Glomerular visceral epithelial cell (primary cell): ENCODE measurements at regions not wholly inside any gene's neighbourhood (a gene's known extent, or its start where the extent isn't known, plus 50 kb on each side); places are given as distances from the start of the nearest gene placed in this dataset.

ENCODE experiments used
- DNase-seq: peaks from one replicate; pipeline ENCODE4 v3.0.0-alpha.2; 2016; ENCODE audit errors: extremely low spot score

- DNase-seq: no peak
Measured at GRCh38 chr1:190540366-190540765, 62.7 kb upstream of the BRINP3 start.

DNA sequence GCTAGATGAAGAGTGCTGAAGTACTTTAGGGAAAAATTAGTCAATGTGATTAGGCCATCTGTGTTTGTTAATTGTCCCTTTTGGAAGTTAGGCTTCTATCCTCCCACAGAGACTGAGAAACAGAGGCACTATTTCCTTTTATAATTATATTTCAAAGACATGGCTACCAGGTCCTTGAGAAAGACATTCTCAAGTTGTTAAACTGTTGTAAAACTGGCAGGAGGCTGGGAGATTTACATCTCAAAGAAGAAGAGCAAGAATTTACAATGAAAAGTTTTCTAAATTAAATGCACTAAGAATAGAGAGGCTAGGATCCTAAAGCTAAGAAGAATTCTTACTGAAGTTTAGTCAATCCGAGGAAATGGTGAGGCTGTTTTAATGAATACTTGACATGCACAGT, 74.0 kb upstream of the BRINP3 start:
- DNase-seq: no peak

DNA sequence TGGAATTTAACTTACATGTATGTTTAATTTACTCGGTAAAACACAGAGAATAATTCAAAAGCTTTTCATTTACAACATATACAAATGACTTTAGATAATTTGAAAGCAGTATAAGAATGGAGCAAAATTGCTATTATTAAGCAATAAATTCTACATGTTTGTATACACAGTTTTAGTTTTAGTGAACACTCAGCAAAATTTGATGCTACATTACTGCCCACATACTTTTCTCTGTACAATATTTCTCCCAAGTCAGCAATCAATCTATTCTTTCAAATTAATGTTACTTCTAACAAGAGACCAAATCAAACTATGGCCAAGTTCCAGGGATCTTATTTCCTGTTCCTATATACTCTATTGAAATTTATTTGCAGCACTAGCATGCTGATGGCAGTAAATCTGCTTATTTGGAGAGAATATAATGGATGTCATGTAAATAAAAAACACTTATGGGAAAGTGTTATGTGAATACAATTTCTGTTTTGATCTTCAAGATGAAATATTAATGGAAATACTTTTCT, 82.6 kb upstream of the BRINP3 start:
- DNase-seq: no peak

DNA sequence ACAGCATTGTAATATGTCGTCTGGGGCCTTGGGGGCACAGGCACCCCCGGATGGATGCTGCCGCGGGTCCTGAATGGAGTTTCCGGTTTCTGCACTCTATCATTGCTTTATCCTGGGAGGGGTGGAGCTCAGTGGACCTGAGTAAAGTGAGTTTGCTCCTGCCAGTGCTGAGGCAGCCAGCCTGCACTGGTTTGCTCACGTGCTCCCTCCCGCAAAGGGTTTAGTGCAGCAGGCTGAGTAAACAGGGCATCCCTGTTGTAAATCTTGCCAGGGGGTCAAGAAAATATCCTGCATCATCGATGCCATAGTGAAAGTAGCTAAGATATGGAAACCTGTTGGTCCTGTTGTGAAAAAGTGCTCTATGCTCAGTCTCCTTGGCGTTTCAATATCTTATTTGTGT, 85.6 kb upstream of the BRINP3 start:
- no peak for DNase-seq

- no peak for DNase-seq
Measured at GRCh38 chr1:190564117-190564516, 86.5 kb upstream of the BRINP3 start.

DNA sequence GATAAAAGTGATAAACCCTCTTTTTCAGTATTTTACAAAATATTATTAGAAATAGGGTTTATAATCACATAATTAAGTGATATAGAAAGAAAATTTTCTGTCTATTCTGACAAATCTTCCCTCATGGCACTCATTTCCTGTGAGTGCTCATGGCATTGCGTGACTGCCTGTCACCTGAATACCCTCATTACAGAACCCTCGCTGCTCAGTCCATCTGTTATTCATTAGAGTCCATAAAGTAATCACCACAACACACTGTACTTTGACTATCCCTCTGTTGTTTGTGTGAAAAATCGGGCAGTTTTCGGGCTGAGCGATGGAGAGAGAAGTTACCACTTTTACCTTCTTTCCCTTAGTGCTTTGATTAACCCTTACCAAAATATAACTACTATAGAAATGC, 100.4 kb upstream of the BRINP3 start:
- DNase-seq: no peak

DNA sequence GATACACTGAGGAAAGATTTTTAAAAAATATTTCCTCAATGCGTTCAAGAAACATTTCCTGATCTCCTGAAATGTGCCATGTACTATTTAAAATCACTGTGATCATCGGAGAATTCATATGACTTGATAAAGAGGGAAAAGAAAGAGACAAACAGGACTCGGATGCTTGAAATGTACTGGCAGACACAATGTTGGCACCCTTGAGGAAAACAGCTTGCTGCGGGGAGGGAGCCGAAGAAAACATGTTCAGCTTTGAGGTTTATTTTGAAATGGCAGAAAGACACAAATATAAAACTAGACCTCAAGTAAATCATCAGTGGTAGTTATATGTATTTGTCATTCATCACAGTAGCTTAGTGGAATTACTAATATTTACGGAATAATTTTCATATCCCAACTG, 100.9 kb upstream of the BRINP3 start:
- DNase-seq: no peak

DNA sequence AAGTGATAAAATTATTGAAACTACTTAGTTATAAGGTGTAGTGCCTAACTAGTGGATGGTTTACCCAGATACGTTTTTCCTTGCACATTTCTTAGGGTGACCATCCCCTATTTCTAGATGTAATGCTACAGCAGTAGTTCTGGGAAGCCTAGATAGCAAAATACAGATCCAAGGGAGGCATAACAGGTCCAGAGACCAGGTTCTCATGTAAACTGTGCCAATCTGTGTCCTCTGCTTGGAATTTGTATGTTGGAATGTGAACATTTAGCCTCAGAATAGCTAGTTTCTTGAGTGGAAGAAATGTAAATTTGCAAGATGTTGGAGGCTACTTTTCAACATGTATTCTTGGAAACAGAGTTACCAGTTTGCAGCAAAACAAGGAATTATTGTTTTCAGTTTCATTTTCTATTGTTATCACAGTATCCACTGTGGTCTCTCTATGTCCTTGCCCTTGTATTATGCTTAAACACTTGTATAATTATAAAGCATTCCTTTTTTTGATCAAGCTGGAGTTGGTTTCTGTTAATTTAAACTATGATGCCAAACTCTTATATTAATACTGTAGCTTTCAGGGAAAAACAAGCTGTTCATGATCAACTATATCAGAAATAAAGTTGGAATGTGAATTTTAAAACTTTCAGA, 102.0 kb upstream of the BRINP3 start:
- peak; percentile 2 for DNase-seq

DNA sequence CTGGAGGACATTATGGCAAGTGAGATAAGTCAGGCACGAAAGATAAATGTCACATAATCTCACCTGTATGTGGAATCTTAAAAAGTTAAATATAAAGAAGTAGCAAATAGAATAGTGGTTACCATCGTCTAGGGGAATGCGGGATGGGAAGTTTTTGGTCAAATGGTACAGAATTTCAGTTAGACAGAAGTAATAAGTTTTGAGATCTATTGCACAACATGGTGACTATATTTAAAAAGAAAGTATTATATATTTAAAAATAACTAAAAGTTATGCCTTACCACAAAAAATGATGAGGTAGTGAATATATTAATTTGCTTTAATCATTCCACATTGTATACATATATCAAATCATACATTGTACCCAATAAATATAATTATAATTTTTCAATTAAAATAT, 106.2 kb upstream of the BRINP3 start:
- DNase-seq: no peak

DNA sequence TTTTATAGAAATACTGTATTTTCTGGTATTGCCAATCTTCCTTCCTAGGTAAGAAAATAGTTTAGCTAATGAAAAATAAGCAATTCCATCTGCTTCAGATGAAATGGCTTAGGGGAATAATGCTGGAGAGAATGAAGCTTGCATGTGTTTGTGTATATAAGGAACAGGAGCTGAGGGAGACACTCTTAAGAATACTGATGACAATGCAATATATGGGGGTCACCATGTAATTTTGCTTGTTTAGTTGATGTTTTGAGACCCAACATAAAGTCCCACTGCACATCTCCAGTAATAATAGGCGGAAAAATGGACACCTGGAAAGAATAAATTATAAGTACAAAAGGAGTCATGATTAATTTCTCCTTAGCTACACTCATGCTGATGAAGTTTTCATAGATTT, 110.8 kb upstream of the BRINP3 start:
- DNase-seq: no peak

- DNase-seq: no peak
Measured at GRCh38 chr1:190595438-190595837, 117.8 kb upstream of the BRINP3 start.

GRCh38 chr1:190597294-190597693, 119.6 kb upstream of the BRINP3 start:
- DNase-seq: no peak

GRCh38 chr1:190599670-190600069, 122.0 kb upstream of the BRINP3 start:
- no peak for DNase-seq

DNA sequence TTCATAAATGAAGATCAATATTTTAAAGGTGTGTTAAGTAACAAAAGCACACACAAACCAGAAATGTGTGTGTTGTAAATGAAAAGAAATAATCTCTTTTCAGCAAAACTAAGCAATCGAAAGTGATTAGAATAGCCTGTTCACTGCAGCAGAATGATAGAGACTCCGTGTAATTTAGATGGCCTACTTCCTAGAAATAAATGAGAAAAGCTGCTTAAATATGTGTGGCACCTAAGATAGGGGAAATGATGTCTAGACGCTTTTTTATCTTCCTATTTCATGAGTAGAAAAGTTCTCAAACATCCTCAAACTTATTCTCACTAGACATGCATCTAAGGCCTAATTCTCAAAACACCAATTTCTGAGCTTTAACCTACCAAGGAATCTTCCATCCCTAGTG, 124.7 kb upstream of the BRINP3 start:
- no peak for DNase-seq

GRCh38 chr1:190608282-190608681, 130.6 kb upstream of the BRINP3 start:
- DNase-seq: no peak

GRCh38 chr1:190615818-190616217, 138.2 kb upstream of the BRINP3 start:
- DNase-seq: no peak

- no peak for DNase-seq
Measured at GRCh38 chr1:190616235-190616634, 138.6 kb upstream of the BRINP3 start.

DNA sequence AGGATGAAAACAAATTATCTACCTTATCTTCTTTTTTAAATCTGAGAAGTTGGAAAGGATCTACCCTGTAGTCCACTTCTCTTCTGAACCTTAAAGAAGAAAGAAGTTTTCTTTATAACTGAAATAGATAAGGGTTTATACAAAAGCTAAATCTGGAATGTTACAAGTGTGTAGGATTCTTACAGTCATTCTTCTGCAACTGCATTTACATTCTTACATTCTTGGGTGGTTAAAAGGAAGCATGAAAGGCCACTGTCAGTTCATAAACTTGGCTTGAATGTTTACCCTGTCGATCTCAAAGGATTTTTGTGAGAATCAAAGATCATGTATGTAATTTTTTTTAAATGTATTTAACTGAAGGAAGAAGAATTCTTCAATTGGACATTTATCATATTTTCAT, 142.1 kb upstream of the BRINP3 start:
- DNase-seq: no peak

DNA sequence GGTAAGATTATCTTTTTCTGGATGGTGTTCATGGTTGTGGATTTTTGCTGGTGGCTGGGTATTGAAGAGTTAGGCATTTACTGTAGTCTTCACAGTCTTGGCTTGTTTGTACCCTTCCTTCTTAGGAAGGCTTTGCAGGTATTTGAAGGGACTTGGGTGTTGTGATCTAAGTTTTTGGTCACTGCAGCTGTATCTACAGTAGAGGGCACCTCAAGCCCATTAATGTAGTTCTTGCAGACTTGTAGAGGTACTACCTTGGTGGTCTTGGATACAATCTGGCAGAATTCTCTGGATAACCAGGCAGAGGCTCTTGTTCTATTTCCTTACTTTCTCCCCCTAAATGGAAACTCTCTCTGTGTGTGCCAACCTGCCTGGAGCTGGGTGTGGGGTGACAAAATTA, 155.8 kb upstream of the BRINP3 start:
- DNase-seq: no peak

GRCh38 chr1:190634134-190634533, 156.5 kb upstream of the BRINP3 start:
- no peak for DNase-seq

GRCh38 chr1:190649553-190649952, 171.9 kb upstream of the BRINP3 start:
- DNase-seq: no peak

- no peak for DNase-seq
Measured at GRCh38 chr1:190658907-190659306, 181.2 kb upstream of the BRINP3 start.

DNA sequence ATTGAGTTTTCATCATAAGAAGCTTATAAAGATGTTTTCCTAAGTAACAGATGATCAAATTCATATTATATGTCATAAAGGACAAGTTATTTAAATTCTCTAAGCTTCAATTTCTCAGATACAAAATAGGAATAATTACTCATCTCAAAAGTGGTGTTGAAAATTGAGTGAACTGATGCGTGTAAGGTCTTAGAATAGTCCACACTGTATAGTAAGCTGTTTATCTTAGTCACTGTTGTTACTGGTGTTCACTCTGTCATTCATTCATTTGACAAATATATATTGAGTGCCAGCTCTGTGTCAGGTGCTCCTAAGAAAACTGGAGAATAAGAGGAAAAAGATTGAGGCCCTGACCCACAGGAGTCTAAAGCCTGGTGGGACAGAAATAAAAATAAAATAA, 186.3 kb upstream of the BRINP3 start:
- DNase-seq: no peak

DNA sequence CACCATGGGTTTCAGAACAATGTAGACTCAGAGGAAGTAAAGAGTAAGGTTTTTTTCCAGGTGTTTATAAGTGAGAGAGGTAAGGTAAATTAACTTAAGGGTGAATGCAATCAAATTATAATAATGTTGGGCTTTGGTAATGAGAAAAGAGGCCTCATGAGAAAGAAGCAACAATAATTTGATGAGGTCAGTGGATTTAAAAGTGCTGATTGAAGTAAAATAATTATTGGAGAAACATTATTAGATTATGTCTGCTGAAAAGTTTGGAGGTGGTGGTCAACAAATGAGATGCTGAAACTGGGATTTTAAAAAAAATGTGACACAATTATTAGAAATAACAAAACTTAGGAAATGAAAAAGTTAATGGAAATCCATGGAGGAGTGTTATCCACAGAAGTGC, 187.4 kb upstream of the BRINP3 start:
- DNase-seq: no peak
